ENCODE measurements at regions not wholly inside any gene's neighbourhood (a gene's known extent, or its start where the extent isn't known, plus 50 kb on each side); places are given as distances from the start of the nearest gene placed in this dataset.

DNA sequence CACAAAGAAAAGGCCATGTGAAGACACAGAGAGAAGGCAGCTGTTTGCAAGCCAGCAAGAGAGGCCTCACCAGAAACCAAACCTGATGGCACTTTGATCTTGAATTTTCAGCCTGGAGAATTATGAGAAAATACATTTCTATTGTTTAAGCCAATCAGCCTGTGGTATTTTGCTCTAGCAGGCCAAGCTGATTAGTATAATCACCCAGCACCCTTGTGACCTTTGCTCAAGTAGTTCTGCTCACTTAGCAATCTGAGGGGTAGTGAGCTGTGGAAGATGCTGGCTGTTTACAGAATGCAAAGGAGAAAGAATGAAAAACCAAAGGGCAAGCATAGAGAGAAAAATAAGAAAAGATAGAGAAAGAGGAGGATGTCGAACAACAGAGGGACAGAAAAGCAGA, 396.4 kb upstream of the BOD1L1 start:
- TF ChIP-seq GATA2 (IDR thresholded peaks at IDR 0.05; ENCODE audit: low read depth, low read length) (no peak), GATA3 (IDR thresholded peaks at IDR 0.05; ENCODE audit: low read depth, low read length) (no peak)

Measured in SH-SY5Y (cell line).